ENCODE measurements at regions not wholly inside any gene's neighbourhood (a gene's known extent, or its start where the extent isn't known, plus 50 kb on each side); places are given as distances from the start of the nearest gene placed in this dataset.

DNA sequence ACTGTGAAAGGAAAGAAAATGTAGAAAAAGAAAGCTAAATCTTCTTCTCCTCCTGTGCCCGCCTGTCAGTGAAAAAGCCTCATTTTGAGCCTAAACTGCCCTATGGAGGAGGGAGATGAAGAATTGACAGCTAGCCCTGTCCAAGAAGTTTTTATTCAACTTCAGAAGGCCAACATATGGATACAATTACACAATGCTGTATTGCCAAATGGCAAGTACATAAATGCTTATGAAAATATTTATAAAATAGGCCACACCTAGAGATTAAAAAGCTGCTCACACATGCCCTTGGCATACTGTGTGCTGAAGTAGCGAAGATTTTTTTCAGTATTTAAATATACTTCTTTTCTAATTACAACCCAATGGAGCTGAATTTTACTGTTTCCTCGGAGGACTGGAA is 65.1 kb upstream of the NEBL start (continued):
- TF ChIP-seq RNF2 (IDR thresholded peaks at IDR 0.05; ENCODE audit: borderline replicate concordance, low read depth, low read length, missing control alignments, poor library complexity, severe bottlenecking) = no peak
- no peak for TF ChIP-seq SIX5 (IDR thresholded peaks at IDR 0.05; ENCODE audit: low read depth, low read length)
- TF ChIP-seq HDAC2 (IDR thresholded peaks at IDR 0.05; ENCODE audit: borderline replicate concordance in 1 of 2, low read depth in 2 of 2, low read length in 2 of 2) = no peak
- no peak for TF ChIP-seq CBX5 (IDR thresholded peaks at IDR 0.05; ENCODE audit: low read depth, low read length)
- no peak for TF ChIP-seq GABPA (IDR thresholded peaks at IDR 0.05; ENCODE audit: borderline replicate concordance, insufficient read depth, low read length)
- TF ChIP-seq SAP30 (IDR thresholded peaks at IDR 0.05; ENCODE audit: insufficient read depth, insufficient replicate concordance, low read length) = no peak
